ENCODE measurements at regions not wholly inside any gene's neighbourhood (a gene's known extent, or its start where the extent isn't known, plus 50 kb on each side); places are given as distances from the start of the nearest gene placed in this dataset.

DNA sequence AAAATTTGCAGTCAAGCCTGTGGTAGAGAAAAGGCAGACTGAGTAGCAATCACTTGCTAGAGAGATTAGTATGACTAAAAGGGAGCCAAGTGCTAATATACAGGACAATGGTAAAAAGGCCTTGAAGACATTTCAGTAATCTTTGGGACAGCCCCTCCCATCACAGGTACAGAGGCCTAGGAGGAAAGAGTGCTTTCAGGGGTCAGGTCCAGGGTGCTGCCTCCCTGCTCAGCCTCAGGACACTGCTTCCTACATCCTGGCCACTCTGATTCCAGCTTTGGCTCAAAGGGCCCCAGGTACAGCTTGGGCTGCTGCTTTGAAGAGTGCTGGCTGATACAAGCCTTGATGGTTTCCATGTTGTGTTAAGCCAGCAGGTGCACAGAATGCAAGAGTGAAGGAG lies 543.5 kb downstream of the MMUT start:
- TF ChIP-seq ZFP30 (CRISPR knock-in tag; IDR thresholded peaks at IDR 0.05): no peak
- no peak for TF ChIP-seq ARNTL (CRISPR knock-in tag; IDR thresholded peaks at IDR 0.05; ENCODE audit: borderline replicate concordance, low read depth)
- no peak for TF ChIP-seq ISL1 (CRISPR knock-in tag; IDR thresholded peaks at IDR 0.05)
- no peak for TF ChIP-seq PPARA (CRISPR knock-in tag; IDR thresholded peaks at IDR 0.05; ENCODE audit: borderline replicate concordance)
- TF ChIP-seq TCF4 (CRISPR knock-in tag; IDR thresholded peaks at IDR 0.05; ENCODE audit: borderline replicate concordance): no peak
- TF ChIP-seq CSDC2 (CRISPR knock-in tag; IDR thresholded peaks at IDR 0.05): no peak
- TF ChIP-seq SNAI2 (CRISPR knock-in tag; IDR thresholded peaks at IDR 0.05): no peak
- TF ChIP-seq ZNF70 (CRISPR knock-in tag; IDR thresholded peaks at IDR 0.05): no peak

DNA sequence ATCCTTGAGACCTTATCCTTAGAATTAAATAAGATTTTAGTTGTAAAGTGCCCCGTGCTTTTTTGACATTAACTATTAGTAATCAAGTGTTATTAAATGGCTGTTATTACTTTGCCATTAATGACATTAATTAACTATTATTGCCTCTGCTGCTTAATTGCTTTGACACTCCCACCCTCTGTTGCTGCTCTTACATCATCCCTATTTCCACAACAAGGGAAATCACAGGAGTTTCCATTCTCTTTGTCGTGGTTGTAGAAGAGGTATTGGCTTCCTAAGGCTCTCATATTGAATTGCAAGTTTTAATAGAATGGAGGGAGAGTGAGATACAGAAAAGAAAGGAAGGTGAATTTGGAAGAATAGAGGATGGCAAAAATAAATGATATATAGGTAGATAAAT lies 545.8 kb downstream of the MMUT start:
- TF ChIP-seq BACH2 (CRISPR knock-in tag; IDR thresholded peaks at IDR 0.05; ENCODE audit: borderline replicate concordance) (no peak), ESRRG (CRISPR knock-in tag; IDR thresholded peaks at IDR 0.05) (no peak), RARB (CRISPR knock-in tag; IDR thresholded peaks at IDR 0.05) (no peak), ZC3H10 (CRISPR knock-in tag; IDR thresholded peaks at IDR 0.05) (no peak), CSDC2 (CRISPR knock-in tag; IDR thresholded peaks at IDR 0.05) (no peak), ZFP30 (CRISPR knock-in tag; IDR thresholded peaks at IDR 0.05) (no peak), TOX (CRISPR knock-in tag; IDR thresholded peaks at IDR 0.05; ENCODE audit: borderline replicate concordance) (no peak)
- TF ChIP-seq, protein P1, sequence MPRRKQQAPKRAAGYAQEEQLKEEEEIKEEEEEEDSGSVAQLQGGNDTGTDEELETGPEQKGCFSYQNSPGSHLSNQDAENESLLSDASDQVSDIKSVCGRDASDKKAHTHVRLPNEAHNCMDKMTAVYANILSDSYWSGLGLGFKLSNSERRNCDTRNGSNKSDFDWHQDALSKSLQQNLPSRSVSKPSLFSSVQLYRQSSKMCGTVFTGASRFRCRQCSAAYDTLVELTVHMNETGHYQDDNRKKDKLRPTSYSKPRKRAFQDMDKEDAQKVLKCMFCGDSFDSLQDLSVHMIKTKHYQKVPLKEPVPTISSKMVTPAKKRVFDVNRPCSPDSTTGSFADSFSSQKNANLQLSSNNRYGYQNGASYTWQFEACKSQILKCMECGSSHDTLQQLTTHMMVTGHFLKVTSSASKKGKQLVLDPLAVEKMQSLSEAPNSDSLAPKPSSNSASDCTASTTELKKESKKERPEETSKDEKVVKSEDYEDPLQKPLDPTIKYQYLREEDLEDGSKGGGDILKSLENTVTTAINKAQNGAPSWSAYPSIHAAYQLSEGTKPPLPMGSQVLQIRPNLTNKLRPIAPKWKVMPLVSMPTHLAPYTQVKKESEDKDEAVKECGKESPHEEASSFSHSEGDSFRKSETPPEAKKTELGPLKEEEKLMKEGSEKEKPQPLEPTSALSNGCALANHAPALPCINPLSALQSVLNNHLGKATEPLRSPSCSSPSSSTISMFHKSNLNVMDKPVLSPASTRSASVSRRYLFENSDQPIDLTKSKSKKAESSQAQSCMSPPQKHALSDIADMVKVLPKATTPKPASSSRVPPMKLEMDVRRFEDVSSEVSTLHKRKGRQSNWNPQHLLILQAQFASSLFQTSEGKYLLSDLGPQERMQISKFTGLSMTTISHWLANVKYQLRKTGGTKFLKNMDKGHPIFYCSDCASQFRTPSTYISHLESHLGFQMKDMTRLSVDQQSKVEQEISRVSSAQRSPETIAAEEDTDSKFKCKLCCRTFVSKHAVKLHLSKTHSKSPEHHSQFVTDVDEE (CRISPR knock-in tag; IDR thresholded peaks at IDR 0.05): no peak
- TF ChIP-seq, protein P2, sequence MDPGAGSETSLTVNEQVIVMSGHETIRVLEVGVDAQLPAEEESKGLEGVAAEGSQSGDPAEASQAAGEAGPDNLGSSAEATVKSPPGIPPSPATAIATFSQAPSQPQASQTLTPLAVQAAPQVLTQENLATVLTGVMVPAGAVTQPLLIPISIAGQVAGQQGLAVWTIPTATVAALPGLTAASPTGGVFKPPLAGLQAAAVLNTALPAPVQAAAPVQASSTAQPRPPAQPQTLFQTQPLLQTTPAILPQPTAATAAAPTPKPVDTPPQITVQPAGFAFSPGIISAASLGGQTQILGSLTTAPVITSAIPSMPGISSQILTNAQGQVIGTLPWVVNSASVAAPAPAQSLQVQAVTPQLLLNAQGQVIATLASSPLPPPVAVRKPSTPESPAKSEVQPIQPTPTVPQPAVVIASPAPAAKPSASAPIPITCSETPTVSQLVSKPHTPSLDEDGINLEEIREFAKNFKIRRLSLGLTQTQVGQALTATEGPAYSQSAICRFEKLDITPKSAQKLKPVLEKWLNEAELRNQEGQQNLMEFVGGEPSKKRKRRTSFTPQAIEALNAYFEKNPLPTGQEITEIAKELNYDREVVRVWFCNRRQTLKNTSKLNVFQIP (CRISPR knock-in tag; IDR thresholded peaks at IDR 0.05; ENCODE audit: borderline replicate concordance, low read depth): no peak
- TF ChIP-seq, protein P3, sequence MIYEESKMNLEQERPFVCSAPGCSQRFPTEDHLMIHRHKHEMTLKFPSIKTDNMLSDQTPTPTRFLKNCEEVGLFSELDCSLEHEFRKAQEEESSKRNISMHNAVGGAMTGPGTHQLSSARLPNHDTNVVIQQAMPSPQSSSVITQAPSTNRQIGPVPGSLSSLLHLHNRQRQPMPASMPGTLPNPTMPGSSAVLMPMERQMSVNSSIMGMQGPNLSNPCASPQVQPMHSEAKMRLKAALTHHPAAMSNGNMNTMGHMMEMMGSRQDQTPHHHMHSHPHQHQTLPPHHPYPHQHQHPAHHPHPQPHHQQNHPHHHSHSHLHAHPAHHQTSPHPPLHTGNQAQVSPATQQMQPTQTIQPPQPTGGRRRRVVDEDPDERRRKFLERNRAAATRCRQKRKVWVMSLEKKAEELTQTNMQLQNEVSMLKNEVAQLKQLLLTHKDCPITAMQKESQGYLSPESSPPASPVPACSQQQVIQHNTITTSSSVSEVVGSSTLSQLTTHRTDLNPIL (CRISPR knock-in tag; IDR thresholded peaks at IDR 0.05; ENCODE audit: low read depth): no peak
- TF ChIP-seq, protein P4, sequence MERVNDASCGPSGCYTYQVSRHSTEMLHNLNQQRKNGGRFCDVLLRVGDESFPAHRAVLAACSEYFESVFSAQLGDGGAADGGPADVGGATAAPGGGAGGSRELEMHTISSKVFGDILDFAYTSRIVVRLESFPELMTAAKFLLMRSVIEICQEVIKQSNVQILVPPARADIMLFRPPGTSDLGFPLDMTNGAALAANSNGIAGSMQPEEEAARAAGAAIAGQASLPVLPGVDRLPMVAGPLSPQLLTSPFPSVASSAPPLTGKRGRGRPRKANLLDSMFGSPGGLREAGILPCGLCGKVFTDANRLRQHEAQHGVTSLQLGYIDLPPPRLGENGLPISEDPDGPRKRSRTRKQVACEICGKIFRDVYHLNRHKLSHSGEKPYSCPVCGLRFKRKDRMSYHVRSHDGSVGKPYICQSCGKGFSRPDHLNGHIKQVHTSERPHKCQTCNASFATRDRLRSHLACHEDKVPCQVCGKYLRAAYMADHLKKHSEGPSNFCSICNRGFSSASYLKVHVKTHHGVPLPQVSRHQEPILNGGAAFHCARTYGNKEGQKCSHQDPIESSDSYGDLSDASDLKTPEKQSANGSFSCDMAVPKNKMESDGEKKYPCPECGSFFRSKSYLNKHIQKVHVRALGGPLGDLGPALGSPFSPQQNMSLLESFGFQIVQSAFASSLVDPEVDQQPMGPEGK (CRISPR knock-in tag; IDR thresholded peaks at IDR 0.05; ENCODE audit: borderline replicate concordance): no peak
- no peak for ATAC-seq

More for the DNA sequence above, 543.5 kb downstream of the MMUT start:
- ATAC-seq: no peak

DNA sequence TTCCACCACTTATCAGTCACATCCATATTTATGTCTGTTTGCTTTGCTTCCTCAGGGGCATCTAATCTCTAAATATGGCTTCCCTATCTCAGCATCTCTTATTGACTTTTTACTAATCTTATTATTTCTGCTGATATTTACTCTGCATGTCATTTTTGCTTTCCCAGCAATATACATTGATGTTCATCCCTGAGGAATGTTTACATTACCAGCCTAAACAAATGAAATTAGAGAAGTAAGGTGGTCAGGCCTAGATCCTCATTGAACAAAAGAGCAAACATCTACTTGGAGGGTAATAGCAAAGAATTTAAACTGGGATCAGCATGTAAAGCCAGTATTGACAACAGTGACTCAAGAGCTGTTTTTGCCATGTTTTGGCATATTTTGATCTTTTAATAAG lies 546.4 kb downstream of the MMUT start:
- no peak for ATAC-seq

More for the DNA sequence above, 546.4 kb downstream of the MMUT start:
- TF ChIP-seq ZNF565 (CRISPR knock-in tag; conservative IDR thresholded peaks at IDR 0.05; ENCODE audit: low read depth) (no peak), TCF4 (CRISPR knock-in tag; IDR thresholded peaks at IDR 0.05; ENCODE audit: borderline replicate concordance) (no peak), ZFP30 (CRISPR knock-in tag; IDR thresholded peaks at IDR 0.05) (no peak), ARNTL (CRISPR knock-in tag; IDR thresholded peaks at IDR 0.05; ENCODE audit: borderline replicate concordance, low read depth) (no peak), TOX (CRISPR knock-in tag; IDR thresholded peaks at IDR 0.05; ENCODE audit: borderline replicate concordance) (no peak), ISL1 (CRISPR knock-in tag; IDR thresholded peaks at IDR 0.05) (no peak), CSDC2 (CRISPR knock-in tag; IDR thresholded peaks at IDR 0.05) (no peak), ZC3H10 (CRISPR knock-in tag; IDR thresholded peaks at IDR 0.05) (no peak), OSR1 (CRISPR knock-in tag; IDR thresholded peaks at IDR 0.05) (no peak), ZNF8 (CRISPR knock-in tag; IDR thresholded peaks at IDR 0.05) (no peak), GLIS3 (CRISPR knock-in tag; IDR thresholded peaks at IDR 0.05) (no peak), SNAI2 (CRISPR knock-in tag; IDR thresholded peaks at IDR 0.05) (no peak), ZNF70 (CRISPR knock-in tag; IDR thresholded peaks at IDR 0.05) (no peak)
- TF ChIP-seq, protein P1 (CRISPR knock-in tag; IDR thresholded peaks at IDR 0.05): no peak
- TF ChIP-seq, protein P5, sequence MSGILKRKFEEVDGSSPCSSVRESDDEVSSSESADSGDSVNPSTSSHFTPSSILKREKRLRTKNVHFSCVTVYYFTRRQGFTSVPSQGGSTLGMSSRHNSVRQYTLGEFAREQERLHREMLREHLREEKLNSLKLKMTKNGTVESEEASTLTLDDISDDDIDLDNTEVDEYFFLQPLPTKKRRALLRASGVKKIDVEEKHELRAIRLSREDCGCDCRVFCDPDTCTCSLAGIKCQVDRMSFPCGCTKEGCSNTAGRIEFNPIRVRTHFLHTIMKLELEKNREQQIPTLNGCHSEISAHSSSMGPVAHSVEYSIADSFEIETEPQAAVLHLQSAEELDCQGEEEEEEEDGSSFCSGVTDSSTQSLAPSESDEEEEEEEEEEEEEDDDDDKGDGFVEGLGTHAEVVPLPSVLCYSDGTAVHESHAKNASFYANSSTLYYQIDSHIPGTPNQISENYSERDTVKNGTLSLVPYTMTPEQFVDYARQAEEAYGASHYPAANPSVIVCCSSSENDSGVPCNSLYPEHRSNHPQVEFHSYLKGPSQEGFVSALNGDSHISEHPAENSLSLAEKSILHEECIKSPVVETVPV (CRISPR knock-in tag; IDR thresholded peaks at IDR 0.05): no peak

Measured in SK-N-SH treated with all-trans-retinoic acid at 6 μM for 48 hours (cell line).